Endothelial cell of umbilical vein (primary cell): ENCODE measurements at regions not wholly inside any gene's neighbourhood (a gene's known extent, or its start where the extent isn't known, plus 50 kb on each side); places are given as distances from the start of the nearest gene placed in this dataset.

ENCODE experiments used
- BruUV-seq: library from RNA; stranded (reverse); fragments of 400-500 nt; replicated peaks from 2 replicates; lab custom pipeline; 2021; lab: Mats Ljungman, UMichigan
- CTCF ChIA-PET: fragments of 300-600, 350-600 bp; sonication (Branson Sonifier 250); formaldehyde crosslinking; loops from one replicate; lab custom pipeline; 2021; ENCODE audit warnings: antibody characterized with exemption, inconsistent platforms; lab: Charles Lee
- POLR2A ChIA-PET: fragments of 300-600, 350-600 bp; sonication (Branson Sonifier 250); formaldehyde crosslinking; loops from one replicate; lab custom pipeline; 2021; ENCODE audit warnings: antibody characterized with exemption, inconsistent platforms; lab: Charles Lee
- DNase-seq: peaks from one replicate; pipeline ENCODE4 v3.0.0-alpha.2; 2011; ENCODE audit warnings: low read depth, low spot score
- FAIRE-seq: peaks from 2 replicates; lab custom pipeline; 2011; peaks lifted over from hg19 to GRCh38; lab: Jason Lieb, UNC
- H2AFZ ChIP-seq: 2 replicates; pipeline ENCODE4 v1.6.0; 2012; ENCODE audit warnings: low read depth, low read length, control low read depth, inconsistent platforms
- H3K27ac ChIP-seq: 2 replicates; pipeline ENCODE4 v1.5.1; 2011; ENCODE audit warnings: low read depth, mild to moderate bottlenecking, control low read depth, low read length, moderate library complexity; ENCODE audit not compliant: insufficient read depth
- H3K27me3 ChIP-seq, 2 experiments: 2 replicates each; pipeline versions ENCODE4 v1.6.0 to v1.6.1; 2011; ENCODE audit warnings: low read length in 2 of 2, mixed read lengths in 1 of 2; ENCODE audit not compliant: control insufficient read depth in 2 of 2, insufficient read depth in 2 of 2
- H3K36me3 ChIP-seq, 2 experiments: 2 replicates in 1 of 2; 3 replicates in 1 of 2; pipeline ENCODE4 v1.5.1; 2011; ENCODE audit warnings: low read length in 2 of 2, mild to moderate bottlenecking in 1 of 2, moderate library complexity in 1 of 2; ENCODE audit not compliant: control insufficient read depth in 2 of 2, insufficient read depth in 2 of 2; ENCODE audit errors: extremely low read depth in 1 of 2
- H3K4me1 ChIP-seq: 3 replicates; pipeline ENCODE4 v1.5.1; 2011; ENCODE audit warnings: mild to moderate bottlenecking, low read length; ENCODE audit not compliant: control insufficient read depth, insufficient read depth; ENCODE audit errors: extremely low read depth
- H3K4me2 ChIP-seq: 2 replicates; pipeline ENCODE4 v1.6.1; 2011; ENCODE audit warnings: low read length, control low read depth, mixed read lengths; ENCODE audit not compliant: insufficient read depth
- H3K4me3 ChIP-seq, 3 experiments: fragments of 200-600 bp in 1 of 3; sonication (generic), shearing (Covaris generic) in 1 of 3; replicated peaks in 1 of 3; 2 replicates each; pipeline ENCODE4 v1.5.1; 2011 to 2016; ENCODE audit warnings: control low read depth in 3 of 3, low read length in 3 of 3, mild to moderate bottlenecking in 2 of 3, inconsistent platforms in 1 of 3, low read depth in 1 of 3, moderate library complexity in 1 of 3; ENCODE audit not compliant: insufficient read depth in 1 of 3
- H3K79me2 ChIP-seq: 2 replicates; pipeline ENCODE4 v1.6.0; 2012; ENCODE audit warnings: low read length, inconsistent platforms; ENCODE audit not compliant: control insufficient read depth, insufficient read depth
- H3K9ac ChIP-seq: replicated peaks from 2 replicates; pipeline ENCODE3; 2011; ENCODE audit warnings: low read length, control low read depth; ENCODE audit not compliant: insufficient read depth; ENCODE audit errors: extremely low read depth
- H3K9me1 ChIP-seq: replicated peaks from 3 replicates; pipeline ENCODE4 v1.6.0; 2011; ENCODE audit warnings: mild to moderate bottlenecking, low read length; ENCODE audit not compliant: control insufficient read depth, insufficient read depth; ENCODE audit errors: extremely low read depth
- H3K9me3 ChIP-seq: replicated peaks from 2 replicates; pipeline ENCODE4 v1.5.1; 2012; ENCODE audit warnings: low read length, inconsistent platforms; ENCODE audit not compliant: control insufficient read depth, insufficient read depth
- H4K20me1 ChIP-seq: replicated peaks from 2 replicates; pipeline ENCODE3; 2011; ENCODE audit warnings: mild to moderate bottlenecking, low read length; ENCODE audit not compliant: control insufficient read depth, insufficient read depth; ENCODE audit errors: extremely low read depth
- EZH2 ChIP-seq: IDR thresholded peaks from 2 replicates; pipeline ENCODE4 v1.6.1; 2012; ENCODE audit warnings: borderline replicate concordance, low read depth, mild to moderate bottlenecking, moderate library complexity, low read length, inconsistent platforms; ENCODE audit not compliant: severe bottlenecking
- FOS ChIP-seq: IDR thresholded peaks from 2 replicates; pipeline ENCODE4 v1.6.1; 2011; ENCODE audit warnings: mild to moderate bottlenecking, low read length, moderate library complexity, borderline replicate concordance; ENCODE audit not compliant: insufficient read depth
- GATA2 ChIP-seq: IDR thresholded peaks from 2 replicates; pipeline ENCODE4 v1.7.0; 2011; ENCODE audit warnings: low read depth, mild to moderate bottlenecking, moderate library complexity, mixed read lengths, low read length; ENCODE audit not compliant: insufficient read length, insufficient read depth
- JUN ChIP-seq: IDR thresholded peaks from 2 replicates; pipeline ENCODE4 v1.6.1; 2011; ENCODE audit warnings: borderline replicate concordance, low read depth; ENCODE audit not compliant: insufficient read length, insufficient read depth
- MYC ChIP-seq: IDR thresholded peaks from one replicate; pipeline ENCODE4 v1.6.1; 2011; ENCODE audit warnings: mild to moderate bottlenecking, low read depth, low read length
- POLR2A ChIP-seq: IDR thresholded peaks from 2 replicates; pipeline ENCODE4 v1.6.1; 2012; ENCODE audit warnings: low read depth, mild to moderate bottlenecking, control low read depth, low read length
- POLR2AphosphoS5 ChIP-seq: IDR thresholded peaks from 2 replicates; pipeline ENCODE4 v1.6.1; 2012; ENCODE audit warnings: low read depth, mild to moderate bottlenecking, control low read depth, low read length, moderate library complexity; ENCODE audit not compliant: insufficient read depth
- dilution Hi-C: fragments of 300-500 bp; cut with MboI; formaldehyde crosslinking; loops from one replicate; pipeline ENCODE4 v1.15.0; 2019; ENCODE audit warnings: low sequenced_read_pairs; ENCODE audit not compliant: extremely low pct_ligation_motif_present
- intact Hi-C: fragments of 100-400 bp; cut with micrococcal nuclease; formaldehyde crosslinking; loops from one replicate; pipeline ENCODE4 v1.10.0; 2022
- TF ChIP-seq, protein P1 (sequence below): IDR thresholded peaks from 2 replicates; pipeline ENCODE4 v1.6.1; 2011; ENCODE audit not compliant: insufficient read depth, insufficient read length
- TF ChIP-seq, protein P2 (sequence below), 2 donors: IDR thresholded peaks; 1 replicate in 1 of 2; 2 replicates in 1 of 2; pipeline ENCODE4 v1.5.1; 2011; ENCODE audit warnings: low read length in 2 of 2, mild to moderate bottlenecking in 2 of 2, moderate library complexity in 2 of 2, control low read depth in 1 of 2, inconsistent platforms in 1 of 2, low read depth in 1 of 2; ENCODE audit not compliant: insufficient read depth in 1 of 2; ENCODE audit errors: extremely low read depth in 1 of 2

DNA sequence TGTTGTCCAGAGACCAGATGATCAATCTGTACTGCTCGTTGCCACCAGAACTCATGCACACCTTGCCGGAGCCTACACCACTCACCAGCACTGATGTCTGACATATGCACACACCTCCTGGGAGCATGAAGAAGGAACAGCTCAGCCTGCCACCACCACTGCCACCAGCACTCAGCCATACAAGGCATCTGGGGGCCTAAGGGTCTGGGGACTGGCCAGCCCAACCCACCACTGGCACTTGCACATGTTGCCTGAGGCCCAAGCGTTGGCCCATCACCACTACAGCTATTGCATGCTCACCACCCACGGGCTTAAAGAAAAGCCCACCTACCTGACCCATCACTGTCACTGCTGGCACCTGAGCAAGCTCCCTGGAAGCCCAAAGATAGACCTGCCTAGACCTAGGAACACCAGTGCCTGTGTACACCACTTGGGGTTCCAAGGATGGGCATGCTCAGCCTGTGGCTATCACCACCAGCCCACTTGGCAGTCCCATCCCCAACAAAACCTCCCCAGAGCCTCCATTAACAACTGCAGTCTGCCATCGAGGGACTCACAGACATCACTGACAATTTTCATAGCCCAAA lies 174.3 kb upstream of the GRID2 start:
- no peak overlapping the region for H3K27ac ChIP-seq
- H3K4me1 ChIP-seq, result no peaks in the 10 kb centered on the region
- intact Hi-C loops (no loop called here), dilution Hi-C loops (no loop called here)
- FAIRE-seq (no peak), DNase-seq (no peak)
- no peak for TF ChIP-seq FOS
- no peak for TF ChIP-seq GATA2
- no peak for TF ChIP-seq EZH2
- TF ChIP-seq MYC, result no peak
- no peak for TF ChIP-seq JUN
- TF ChIP-seq POLR2A, result no peak
- TF ChIP-seq, protein P1, sequence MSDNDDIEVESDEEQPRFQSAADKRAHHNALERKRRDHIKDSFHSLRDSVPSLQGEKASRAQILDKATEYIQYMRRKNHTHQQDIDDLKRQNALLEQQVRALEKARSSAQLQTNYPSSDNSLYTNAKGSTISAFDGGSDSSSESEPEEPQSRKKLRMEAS, result no peak
- TF ChIP-seq POLR2AphosphoS5, result no peak
- no peaks in the 10 kb centered on the region for H3K79me2 ChIP-seq
- H3K4me3 ChIP-seq, result no peak overlapping the region
- H4K20me1 ChIP-seq, result no peaks in the 10 kb centered on the region
- H3K36me3 ChIP-seq, result no peaks in the 10 kb centered on the region
- no peak overlapping the region for H3K9ac ChIP-seq
- no peaks in the 10 kb centered on the region for H3K9me3 ChIP-seq
- ChIA-PET CTCF (no interaction called here), POLR2A (no interaction called here)
- BruUV-seq, result no TSS peak
- no peak overlapping the region for H3K4me2 ChIP-seq
- no peaks in the 10 kb centered on the region for H3K9me1 ChIP-seq
- no peaks in the 10 kb centered on the region for H3K27me3 ChIP-seq
- no peak overlapping the region for H2AFZ ChIP-seq

DNA sequence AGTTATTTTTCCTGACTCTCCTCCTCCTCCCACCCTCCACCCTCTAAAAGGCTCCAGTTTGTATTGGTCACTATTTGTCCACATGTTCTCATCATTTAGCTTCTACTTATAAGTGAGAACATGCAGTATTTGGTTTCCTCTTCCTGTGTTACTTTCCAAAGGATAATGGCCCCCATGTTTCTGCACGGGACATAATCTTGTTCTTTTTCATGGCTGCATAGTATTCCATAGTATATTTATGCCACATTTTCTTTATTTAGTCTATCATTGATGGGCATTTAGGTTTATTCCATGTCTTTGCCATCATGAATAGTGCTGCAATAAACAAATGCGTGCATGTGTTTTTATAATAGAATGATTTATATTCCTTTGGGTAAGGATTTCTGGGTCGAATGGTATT lies 167.3 kb upstream of the GRID2 start:
- no peak for DNase-seq
- Histone ChIP-seq H3K27ac (no peak overlapping the region), H3K36me3 (no peaks in the 10 kb centered on the region), H3K9me3 (no peaks in the 10 kb centered on the region), H3K27me3 (no peaks in the 10 kb centered on the region), H3K4me2 (no peak overlapping the region), H2AFZ (no peak overlapping the region), H3K4me3 (no peak overlapping the region), H3K9ac (no peak overlapping the region), H3K79me2 (no peaks in the 10 kb centered on the region), H4K20me1 (no peaks in the 10 kb centered on the region), H3K4me1 (no peaks in the 10 kb centered on the region), H3K9me1 (no peaks in the 10 kb centered on the region)
- ChIA-PET POLR2A (no interaction called here), CTCF (no interaction called here)
- no peak for FAIRE-seq
- intact Hi-C loops, result no loop called here
- dilution Hi-C loops, result no loop called here
- BruUV-seq, result no TSS peak
- TF ChIP-seq FOS, result no peak
- no peak for TF ChIP-seq GATA2
- TF ChIP-seq, protein P1, result no peak
- no peak for TF ChIP-seq POLR2A
- TF ChIP-seq EZH2, result no peak
- TF ChIP-seq, protein P2, sequence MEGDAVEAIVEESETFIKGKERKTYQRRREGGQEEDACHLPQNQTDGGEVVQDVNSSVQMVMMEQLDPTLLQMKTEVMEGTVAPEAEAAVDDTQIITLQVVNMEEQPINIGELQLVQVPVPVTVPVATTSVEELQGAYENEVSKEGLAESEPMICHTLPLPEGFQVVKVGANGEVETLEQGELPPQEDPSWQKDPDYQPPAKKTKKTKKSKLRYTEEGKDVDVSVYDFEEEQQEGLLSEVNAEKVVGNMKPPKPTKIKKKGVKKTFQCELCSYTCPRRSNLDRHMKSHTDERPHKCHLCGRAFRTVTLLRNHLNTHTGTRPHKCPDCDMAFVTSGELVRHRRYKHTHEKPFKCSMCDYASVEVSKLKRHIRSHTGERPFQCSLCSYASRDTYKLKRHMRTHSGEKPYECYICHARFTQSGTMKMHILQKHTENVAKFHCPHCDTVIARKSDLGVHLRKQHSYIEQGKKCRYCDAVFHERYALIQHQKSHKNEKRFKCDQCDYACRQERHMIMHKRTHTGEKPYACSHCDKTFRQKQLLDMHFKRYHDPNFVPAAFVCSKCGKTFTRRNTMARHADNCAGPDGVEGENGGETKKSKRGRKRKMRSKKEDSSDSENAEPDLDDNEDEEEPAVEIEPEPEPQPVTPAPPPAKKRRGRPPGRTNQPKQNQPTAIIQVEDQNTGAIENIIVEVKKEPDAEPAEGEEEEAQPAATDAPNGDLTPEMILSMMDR (IDR thresholded peaks at IDR 0.05; ENCODE audit: extremely low read depth in 1 of 2, insufficient read depth in 1 of 2, low read depth in 1 of 2, low read length in 2 of 2), result no peak
- no peak for TF ChIP-seq POLR2AphosphoS5
- TF ChIP-seq JUN, result no peak
- TF ChIP-seq MYC, result no peak
